IMR-90 (cell line): ENCODE measurements at regions not wholly inside any gene's neighbourhood (a gene's known extent, or its start where the extent isn't known, plus 50 kb on each side); places are given as distances from the start of the nearest gene placed in this dataset.

Experiments
- BHLHE40 ChIP-seq: fragments of 150-350 bp; IDR thresholded peaks from 2 replicates; pipeline ENCODE4 v1.6.1; 2016; ENCODE audit warnings: mild to moderate bottlenecking, low read depth, low read length
- FOS ChIP-seq: fragments of 150-350 bp; IDR thresholded peaks from 2 replicates; pipeline ENCODE4 v1.6.1; 2016; ENCODE audit warnings: low read depth, low read length
- NFE2L2 ChIP-seq: fragments of 150-350 bp; IDR thresholded peaks from 2 replicates; pipeline ENCODE4 v1.6.1; 2016; ENCODE audit warnings: low read depth, mild to moderate bottlenecking, low read length
- POLR2A ChIP-seq: IDR thresholded peaks from 2 replicates; pipeline ENCODE4 v1.6.1; 2012; ENCODE audit warnings: mild to moderate bottlenecking, low read depth, low read length
- RAD21 ChIP-seq: IDR thresholded peaks from 2 replicates; pipeline ENCODE4 v1.6.1; 2012; ENCODE audit warnings: low read length, improper control_type of control experiment
- RFX5 ChIP-seq: IDR thresholded peaks from 2 replicates; pipeline ENCODE4 v1.8.0; 2012; ENCODE audit warnings: low read depth, mild to moderate bottlenecking, low read length, moderate library complexity
- TF ChIP-seq, protein P1 (sequence below): conservative IDR thresholded peaks from 2 replicates; pipeline ENCODE4 v1.5.1; 2012; ENCODE audit warnings: mild to moderate bottlenecking, low read depth, low read length, improper control_type of control experiment
- TF ChIP-seq, protein P2 (sequence below): fragments of 150-350 bp; IDR thresholded peaks from 2 replicates; pipeline ENCODE4 v1.6.1; 2017; ENCODE audit warnings: mild to moderate bottlenecking, antibody characterized with exemption, low read length, low read depth

DNA sequence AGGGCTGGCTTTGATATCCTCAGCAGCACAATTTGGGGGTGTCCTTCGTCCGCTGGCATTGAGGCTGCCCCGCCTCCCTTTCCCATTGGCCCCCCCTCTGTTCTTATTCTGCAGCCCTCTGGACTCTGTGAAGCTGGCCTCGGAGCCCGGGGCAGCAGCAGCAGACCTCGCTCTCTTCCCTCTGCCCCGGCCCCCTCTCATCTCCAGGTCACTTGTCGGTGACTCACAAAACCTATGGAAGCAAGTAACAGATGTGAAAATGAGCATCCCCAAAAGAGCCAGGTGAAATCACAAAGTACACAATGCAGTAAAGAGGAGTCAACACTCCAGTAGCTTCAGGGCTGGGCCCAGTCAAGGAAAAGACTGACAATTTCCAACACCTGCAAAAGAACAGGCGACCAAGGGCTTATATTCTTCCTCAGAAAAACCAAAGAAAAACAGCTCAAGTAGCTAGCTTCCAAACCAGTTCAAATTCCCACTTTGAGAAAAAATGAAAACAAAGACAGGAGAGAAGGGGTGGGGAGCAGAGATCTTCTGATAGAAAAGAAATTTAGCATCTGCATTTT is 97.5 kb downstream of the ZNF608 start:
- TF ChIP-seq, protein P1, sequence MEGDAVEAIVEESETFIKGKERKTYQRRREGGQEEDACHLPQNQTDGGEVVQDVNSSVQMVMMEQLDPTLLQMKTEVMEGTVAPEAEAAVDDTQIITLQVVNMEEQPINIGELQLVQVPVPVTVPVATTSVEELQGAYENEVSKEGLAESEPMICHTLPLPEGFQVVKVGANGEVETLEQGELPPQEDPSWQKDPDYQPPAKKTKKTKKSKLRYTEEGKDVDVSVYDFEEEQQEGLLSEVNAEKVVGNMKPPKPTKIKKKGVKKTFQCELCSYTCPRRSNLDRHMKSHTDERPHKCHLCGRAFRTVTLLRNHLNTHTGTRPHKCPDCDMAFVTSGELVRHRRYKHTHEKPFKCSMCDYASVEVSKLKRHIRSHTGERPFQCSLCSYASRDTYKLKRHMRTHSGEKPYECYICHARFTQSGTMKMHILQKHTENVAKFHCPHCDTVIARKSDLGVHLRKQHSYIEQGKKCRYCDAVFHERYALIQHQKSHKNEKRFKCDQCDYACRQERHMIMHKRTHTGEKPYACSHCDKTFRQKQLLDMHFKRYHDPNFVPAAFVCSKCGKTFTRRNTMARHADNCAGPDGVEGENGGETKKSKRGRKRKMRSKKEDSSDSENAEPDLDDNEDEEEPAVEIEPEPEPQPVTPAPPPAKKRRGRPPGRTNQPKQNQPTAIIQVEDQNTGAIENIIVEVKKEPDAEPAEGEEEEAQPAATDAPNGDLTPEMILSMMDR, result no peak
- TF ChIP-seq RFX5 (no peak), RAD21 (no peak), NFE2L2 (no peak), FOS (no peak), POLR2A (no peak), BHLHE40 (no peak)
- TF ChIP-seq, protein P2, sequence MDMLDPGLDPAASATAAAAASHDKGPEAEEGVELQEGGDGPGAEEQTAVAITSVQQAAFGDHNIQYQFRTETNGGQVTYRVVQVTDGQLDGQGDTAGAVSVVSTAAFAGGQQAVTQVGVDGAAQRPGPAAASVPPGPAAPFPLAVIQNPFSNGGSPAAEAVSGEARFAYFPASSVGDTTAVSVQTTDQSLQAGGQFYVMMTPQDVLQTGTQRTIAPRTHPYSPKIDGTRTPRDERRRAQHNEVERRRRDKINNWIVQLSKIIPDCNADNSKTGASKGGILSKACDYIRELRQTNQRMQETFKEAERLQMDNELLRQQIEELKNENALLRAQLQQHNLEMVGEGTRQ, result no peak
